ENCODE measurements at regions not wholly inside any gene's neighbourhood (a gene's known extent, or its start where the extent isn't known, plus 50 kb on each side); places are given as distances from the start of the nearest gene placed in this dataset.
A peak's percentile ranks its signal among the peaks of the same experiment; 100 is the strongest.

GRCh38 chr1:37177230-37177864 lies 143.0 kb upstream of the GRIK3 start:
- ATAC-seq, result no peak
- WGBS, 2 donors (ENCODE audit: low coverage in 1 of 2), result 57 to 66% methylated on average over 5 to 10 of the region's 10 CpGs

GRCh38 chr1:37181425-37181824 lies 147.1 kb upstream of the GRIK3 start:
- no peaks in the 10 kb centered on the region for H3K4me1 ChIP-seq
- no peak for ATAC-seq
- H3K36me3 ChIP-seq, result no peaks in the 10 kb centered on the region
- no peak overlapping the region for H3K4me3 ChIP-seq
- H3K27me3 ChIP-seq, result peaks cover 53% of the 10 kb centered on the region
- H3K9me3 ChIP-seq, result peaks cover 0 to 17% (median 0%) of the 10 kb centered on the region in 3 donors
- WGBS, 2 donors (ENCODE audit: low coverage in 1 of 2), result 17% methylated on average over 1 of the region's 5 CpGs; no CpG with 5 or more reads in 1 of the 2 donors
- TF ChIP-seq POLR2A (IDR thresholded peaks at IDR 0.05) (no peak), EP300 (IDR thresholded peaks at IDR 0.05) (no peak), POLR2AphosphoS5 (IDR thresholded peaks at IDR 0.05) (no peak), CTCF (IDR thresholded peaks at IDR 0.05) (no peak)
- no peak overlapping the region for H3K27ac ChIP-seq

More at GRCh38 chr1:37177230-37177864, 143.0 kb upstream of the GRIK3 start:
- no peaks in the 10 kb centered on the region for H3K4me1 ChIP-seq
- H3K9me3 ChIP-seq, result peaks cover 0 to 6% (median 0%) of the 10 kb centered on the region in 3 donors
- TF ChIP-seq POLR2AphosphoS5 (IDR thresholded peaks at IDR 0.05), result no peak
- TF ChIP-seq CTCF (IDR thresholded peaks at IDR 0.05), result peak in 1 of 4 experiments; percentile 15
- H3K27me3 ChIP-seq, result peaks cover 78% of the 10 kb centered on the region
- H3K4me3 ChIP-seq, result no peak overlapping the region
- no peak overlapping the region for H3K27ac ChIP-seq
- no peaks in the 10 kb centered on the region for H3K36me3 ChIP-seq

- WGBS, 2 donors (ENCODE audit: low coverage in 1 of 2), result 50 to 67% methylated on average over 1 of the region's 1 CpG
- H3K27ac ChIP-seq, result no peak overlapping the region
- no peaks in the 10 kb centered on the region for H3K4me1 ChIP-seq
- ATAC-seq, result no peak
- no peak overlapping the region for H3K4me3 ChIP-seq
- H3K27me3 ChIP-seq, result peaks cover 45% of the 10 kb centered on the region
- H3K36me3 ChIP-seq, result no peaks in the 10 kb centered on the region
- peaks cover 0 to 17% (median 0%) of the 10 kb centered on the region in 3 donors for H3K9me3 ChIP-seq
- TF ChIP-seq POLR2AphosphoS5 (IDR thresholded peaks at IDR 0.05) (no peak), CTCF (IDR thresholded peaks at IDR 0.05) (no peak), POLR2A (IDR thresholded peaks at IDR 0.05) (no peak), EP300 (IDR thresholded peaks at IDR 0.05) (no peak)
These were observed 150.5 kb upstream of the GRIK3 start for GRCh38 chr1:37184789-37185188.

GRCh38 chr1:37186246-37186756 lies 152.0 kb upstream of the GRIK3 start:
- H3K4me1 ChIP-seq, result no peaks in the 10 kb centered on the region
- no peak overlapping the region for H3K4me3 ChIP-seq
- no peaks in the 10 kb centered on the region for H3K36me3 ChIP-seq
- WGBS, 2 donors (ENCODE audit: low coverage in 1 of 2), result 67% methylated on average over 1 of the region's 1 CpG; no CpG with 5 or more reads in 1 of the 2 donors
- peaks cover 41% of the 10 kb centered on the region for H3K27me3 ChIP-seq
- no peak overlapping the region for H3K27ac ChIP-seq
- no peak for TF ChIP-seq EP300 (IDR thresholded peaks at IDR 0.05)
- no peak for TF ChIP-seq CTCF (IDR thresholded peaks at IDR 0.05)
- no peak for TF ChIP-seq POLR2A (IDR thresholded peaks at IDR 0.05)
- TF ChIP-seq POLR2AphosphoS5 (IDR thresholded peaks at IDR 0.05), result no peak
- peaks cover 0 to 17% (median 0%) of the 10 kb centered on the region in 3 donors for H3K9me3 ChIP-seq
- no peak for ATAC-seq

- Histone ChIP-seq H3K9me3 (peaks cover 0 to 22% (median 0%) of the 10 kb centered on the region in 3 donors), H3K27ac (no peak overlapping the region), H3K4me3 (no peak overlapping the region), H3K27me3 (peaks cover 35% of the 10 kb centered on the region), H3K36me3 (no peaks in the 10 kb centered on the region), H3K4me1 (no peaks in the 10 kb centered on the region)
- no peak for TF ChIP-seq POLR2AphosphoS5 (IDR thresholded peaks at IDR 0.05)
- TF ChIP-seq POLR2A (IDR thresholded peaks at IDR 0.05), result no peak
- no peak for ATAC-seq
- WGBS, 2 donors (ENCODE audit: low coverage in 1 of 2), result 5% methylated on average over 2 of the region's 3 CpGs; no CpG with 5 or more reads in 1 of the 2 donors
These were observed 154.8 kb upstream of the GRIK3 start for GRCh38 chr1:37189111-37189510.
